GM15510 (cell line): ENCODE measurements at regions not wholly inside any gene's neighbourhood (a gene's known extent, or its start where the extent isn't known, plus 50 kb on each side); places are given as distances from the start of the nearest gene placed in this dataset.

Experiments
- POLR2A ChIP-seq: IDR thresholded peaks from 3 replicates; pipeline ENCODE4 v1.6.1; 2011; ENCODE audit warnings: borderline replicate concordance; ENCODE audit not compliant: insufficient read length; ENCODE audit errors: extremely low read depth

DNA sequence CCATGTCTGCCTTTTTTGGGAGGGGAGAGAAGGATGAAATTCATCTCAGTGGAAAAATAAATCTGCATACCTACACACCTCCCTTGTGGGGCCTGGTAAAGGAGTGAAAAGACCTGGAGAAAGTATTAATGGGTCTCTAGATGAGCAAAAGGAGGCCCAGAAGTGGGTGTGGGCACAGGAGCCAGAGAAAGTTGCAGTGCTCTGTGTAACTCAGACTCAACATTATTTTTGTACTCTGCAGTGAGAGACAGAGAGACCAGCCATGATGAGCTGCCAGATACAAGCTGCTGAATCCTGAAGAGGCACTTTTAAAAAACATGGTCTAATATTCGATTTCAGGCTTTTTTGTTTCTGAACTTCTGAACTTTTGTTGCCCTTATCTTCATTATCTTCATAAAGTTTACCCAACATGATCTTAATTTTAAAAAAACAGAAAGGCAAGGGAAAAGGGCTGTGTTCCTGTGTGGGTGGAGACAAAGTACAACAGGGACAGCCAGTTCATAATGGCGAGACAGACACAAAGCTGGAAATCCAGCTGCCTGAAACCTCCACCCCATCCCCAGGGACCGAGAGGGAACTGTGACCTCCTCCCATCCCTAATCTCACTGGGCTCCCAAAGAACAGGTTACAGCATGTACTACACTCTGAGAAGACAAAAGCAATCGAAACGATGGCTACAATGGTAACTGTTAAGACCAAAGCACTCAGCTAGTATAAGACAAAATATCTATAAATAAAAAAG lies 77.2 kb downstream of the KLF12 start:
- TF ChIP-seq POLR2A, result no peak

DNA sequence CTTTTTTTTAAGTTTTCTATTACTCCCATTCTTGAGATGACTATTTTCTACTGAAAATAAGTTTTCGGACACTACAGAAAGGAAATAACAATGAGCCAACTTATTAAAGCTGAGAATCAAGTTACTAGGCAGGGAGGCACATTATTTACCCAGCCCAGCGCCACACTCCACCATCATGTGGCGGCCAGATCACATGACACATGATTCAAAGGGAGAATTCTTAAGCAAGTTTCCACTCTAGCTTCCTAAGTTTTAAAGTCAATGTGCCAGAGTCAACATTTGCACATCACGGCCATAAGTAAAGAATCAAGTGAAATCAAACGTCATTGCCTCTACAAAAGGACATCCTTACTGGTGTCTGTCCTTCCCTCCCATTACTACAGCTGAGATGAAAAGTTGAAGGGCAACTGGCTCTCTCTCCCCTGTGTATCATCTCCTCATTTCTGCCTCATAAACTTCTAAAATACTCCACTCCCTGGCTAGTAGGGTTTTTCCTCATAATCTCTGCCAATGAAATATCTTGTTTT lies 81.7 kb downstream of the KLF12 start:
- TF ChIP-seq POLR2A, result no peak

DNA sequence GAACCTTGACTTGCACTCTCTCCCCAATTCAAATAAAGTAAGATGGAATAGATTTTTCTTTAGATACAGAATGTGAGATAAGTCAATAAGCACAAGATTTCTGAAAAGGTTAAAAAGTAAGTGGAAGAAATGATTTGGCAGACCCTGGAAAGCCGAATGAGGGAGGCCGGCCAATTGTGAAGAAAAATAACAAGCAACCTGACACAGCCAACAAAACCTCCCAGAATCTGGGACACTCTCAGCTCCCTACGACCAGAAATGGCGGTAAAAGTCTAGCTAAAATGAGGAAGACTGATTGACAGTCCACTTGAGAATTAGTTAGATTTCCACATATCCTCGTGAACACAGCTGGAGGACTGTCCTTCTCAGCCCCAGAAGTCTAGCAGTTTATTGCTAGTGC lies 85.4 kb downstream of the KLF12 start:
- no peak for TF ChIP-seq POLR2A

DNA sequence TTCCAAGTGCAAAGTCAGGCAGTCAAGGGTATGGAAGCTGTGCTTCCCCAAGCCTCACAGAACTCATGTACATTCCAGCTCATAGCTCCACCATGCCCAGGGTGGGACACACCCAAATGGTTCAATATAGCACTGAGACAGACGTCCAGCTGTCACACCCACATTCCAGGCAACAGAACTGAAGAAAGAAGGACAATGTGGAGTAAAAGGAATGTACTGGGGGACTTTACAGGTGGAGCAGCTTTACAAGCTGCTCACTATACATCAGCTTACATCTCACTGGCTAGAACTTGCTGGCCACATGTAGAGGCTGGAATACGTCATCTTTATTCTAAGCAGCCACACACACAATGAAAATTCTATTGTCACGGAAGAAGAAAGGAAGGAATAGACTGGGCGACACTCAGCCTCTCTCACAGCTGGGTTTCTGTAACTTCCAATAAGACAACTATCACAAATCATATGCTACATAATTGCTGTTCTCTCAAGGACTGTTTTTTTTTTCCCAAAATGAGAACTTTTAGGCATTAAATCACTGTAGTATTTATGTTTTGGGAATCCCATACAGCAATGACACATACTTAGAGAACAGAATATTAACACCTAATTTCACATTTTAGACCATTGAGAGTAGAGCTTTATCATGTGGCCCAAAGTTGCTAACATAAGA lies 86.1 kb downstream of the KLF12 start:
- TF ChIP-seq POLR2A, result no peak

DNA sequence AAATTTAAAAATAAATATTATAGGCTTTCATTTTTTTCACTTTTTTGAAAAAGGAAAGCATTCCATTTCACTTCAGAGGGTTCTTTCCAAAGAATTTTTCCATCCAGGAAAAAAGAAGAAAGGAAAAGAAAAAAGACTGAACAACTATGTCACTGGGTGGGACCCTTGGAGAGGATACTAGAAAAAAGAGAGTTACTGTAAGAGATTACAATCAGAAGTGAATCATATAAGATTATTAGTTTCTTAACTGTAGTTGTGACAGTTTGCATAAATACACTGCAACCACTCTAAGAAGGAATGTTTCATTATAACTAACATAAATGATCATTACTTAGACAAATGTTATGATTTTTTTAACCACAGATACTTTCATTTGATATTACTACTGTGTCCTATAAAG lies 87.8 kb downstream of the KLF12 start:
- TF ChIP-seq POLR2A, result no peak

DNA sequence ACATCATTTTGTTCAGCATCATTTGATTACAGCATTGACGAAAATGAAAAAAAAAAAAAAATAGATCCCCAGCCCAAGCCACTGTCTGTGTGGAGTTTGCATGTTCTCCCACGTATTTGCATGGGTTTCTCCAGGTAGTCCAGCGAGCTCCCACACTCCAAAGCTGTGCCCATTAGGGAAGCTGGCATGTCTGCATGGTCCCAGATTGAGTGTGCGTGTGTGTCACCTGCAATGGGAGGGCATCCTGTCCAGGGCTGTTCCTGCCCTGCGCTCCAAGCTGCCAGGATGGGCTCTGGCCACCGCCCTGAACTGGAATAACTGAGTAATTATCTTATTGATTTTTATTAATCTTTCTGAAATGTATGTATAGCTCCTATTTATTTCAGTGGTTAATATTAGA lies 88.6 kb downstream of the KLF12 start:
- TF ChIP-seq POLR2A, result no peak

DNA sequence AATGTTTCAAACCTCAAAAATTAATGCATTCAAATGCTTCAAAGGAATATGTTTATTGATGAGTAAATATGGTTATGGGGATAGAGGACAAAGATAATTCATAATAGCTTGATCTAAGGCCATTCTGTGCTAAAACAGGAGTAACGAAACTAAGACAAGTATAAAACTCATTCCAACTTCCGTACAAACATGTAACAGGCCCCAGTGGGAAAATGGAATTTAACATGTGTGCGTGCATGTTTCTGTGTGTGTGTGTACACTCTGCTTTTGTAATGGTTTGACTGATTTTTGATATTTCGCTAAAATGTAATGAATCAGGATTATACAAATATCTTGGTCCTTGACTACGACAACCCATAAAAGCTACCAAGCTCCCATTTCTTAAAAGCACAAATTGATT lies 91.0 kb downstream of the KLF12 start:
- TF ChIP-seq POLR2A, result no peak

DNA sequence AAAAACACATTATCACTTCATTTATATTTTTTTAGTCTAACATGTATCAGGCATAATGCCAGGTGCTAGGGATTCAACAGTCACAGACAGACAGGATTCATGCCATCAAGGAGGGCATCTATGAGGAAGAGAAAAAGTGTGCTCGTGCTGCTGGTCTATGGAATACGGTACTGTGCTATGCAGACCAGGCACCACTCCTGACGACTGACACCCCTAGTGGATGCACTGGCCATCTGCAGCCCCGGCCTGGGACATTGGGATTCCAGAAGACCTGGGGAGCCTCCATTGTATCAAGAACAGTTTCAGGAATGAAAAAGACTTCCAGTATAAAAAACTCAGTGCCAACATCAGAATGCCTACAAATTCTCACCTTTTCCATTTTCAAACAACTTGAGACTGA lies 94.0 kb downstream of the KLF12 start:
- TF ChIP-seq POLR2A, result no peak

DNA sequence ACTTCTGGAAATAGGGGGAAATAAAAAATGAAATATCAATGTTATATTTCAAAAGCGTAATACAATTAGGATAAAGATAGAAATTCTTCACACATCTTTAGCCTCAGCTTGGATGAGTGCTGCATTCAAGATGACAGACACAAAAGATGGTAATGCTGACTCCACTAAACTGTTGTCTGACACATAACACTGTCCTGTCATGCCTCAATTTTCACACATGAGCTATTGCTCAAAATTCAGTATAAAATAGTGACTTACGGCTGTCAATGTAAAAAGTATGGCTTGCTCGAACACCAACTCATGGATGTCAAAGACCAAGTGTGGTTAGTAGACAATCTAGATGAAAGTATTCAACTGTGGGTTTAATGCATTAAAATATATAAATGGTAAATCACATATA lies 94.5 kb downstream of the KLF12 start:
- no peak for TF ChIP-seq POLR2A

DNA sequence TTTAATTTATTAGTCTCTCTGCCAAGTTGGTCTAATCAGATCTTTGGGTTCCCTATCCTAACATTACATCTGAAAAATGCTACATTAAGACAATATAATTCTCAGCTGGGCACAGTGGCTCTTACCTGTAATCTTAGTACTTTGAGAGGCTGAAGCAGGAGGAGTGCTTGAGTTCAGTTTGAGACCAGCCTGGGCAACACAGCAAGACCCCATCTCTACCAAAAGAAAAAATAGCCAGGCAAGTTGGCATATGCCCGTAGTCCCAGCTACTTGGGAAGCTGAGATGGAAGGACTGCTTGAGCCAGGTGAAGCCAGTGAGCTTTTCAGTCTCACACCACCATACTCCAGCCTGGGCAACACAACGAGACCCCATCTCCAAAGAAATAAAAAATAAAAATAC lies 95.0 kb downstream of the KLF12 start:
- TF ChIP-seq POLR2A, result no peak

DNA sequence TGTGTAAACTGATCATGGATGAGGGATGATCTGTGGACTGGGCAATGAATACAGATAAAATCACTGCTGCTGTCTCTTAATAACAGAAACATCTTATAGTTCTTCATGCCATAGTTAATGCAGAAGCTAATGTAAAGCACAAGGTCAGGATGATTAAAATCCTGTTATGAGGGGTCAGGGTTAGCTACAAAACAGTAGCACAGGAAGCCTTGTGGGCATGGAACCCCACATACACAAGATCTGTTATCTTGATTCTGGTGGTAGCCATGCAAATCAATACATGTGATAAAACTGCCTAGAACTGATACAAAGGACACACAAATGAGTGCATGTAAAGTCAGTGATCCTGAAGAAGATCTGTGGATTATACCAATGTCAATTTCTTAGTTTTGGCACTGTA lies 96.4 kb downstream of the KLF12 start:
- TF ChIP-seq POLR2A, result no peak

DNA sequence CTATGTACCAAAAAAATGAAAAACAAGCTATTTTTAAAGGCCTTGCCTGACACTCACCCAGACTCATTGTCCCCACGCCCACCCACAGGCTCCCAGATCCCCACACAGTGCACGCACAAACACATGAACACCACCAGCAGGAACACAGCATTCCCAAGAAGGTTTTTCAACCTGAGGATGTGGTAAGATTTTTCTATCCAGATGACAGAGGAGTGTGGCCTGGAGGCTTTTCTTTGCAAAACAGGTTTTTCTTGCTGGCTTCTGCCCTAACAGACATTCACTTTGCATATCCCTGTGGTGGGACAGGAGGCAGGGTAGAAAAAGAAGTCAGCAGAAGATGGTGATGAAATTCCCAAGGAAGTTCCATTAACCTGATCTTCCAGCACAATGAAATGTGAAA lies 97.8 kb downstream of the KLF12 start:
- TF ChIP-seq POLR2A, result no peak

DNA sequence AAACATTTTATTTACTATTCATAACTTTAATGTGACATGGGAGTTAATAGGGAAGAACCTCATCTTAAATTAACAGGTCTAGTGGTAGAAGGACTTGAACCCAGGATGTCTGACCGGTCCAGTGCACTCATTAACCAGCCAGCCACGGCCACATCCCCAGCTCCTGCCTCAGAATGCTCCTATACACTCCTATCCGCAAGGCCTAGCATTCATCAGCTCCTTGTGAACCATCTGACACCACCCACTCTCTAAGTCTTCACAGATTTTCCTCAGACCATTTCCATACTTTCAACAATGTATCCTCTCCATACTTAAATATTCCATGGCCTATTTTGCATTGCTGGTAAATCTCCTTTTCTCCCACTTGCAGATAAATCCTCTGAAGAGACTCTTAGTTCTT lies 98.3 kb downstream of the KLF12 start:
- TF ChIP-seq POLR2A, result no peak

DNA sequence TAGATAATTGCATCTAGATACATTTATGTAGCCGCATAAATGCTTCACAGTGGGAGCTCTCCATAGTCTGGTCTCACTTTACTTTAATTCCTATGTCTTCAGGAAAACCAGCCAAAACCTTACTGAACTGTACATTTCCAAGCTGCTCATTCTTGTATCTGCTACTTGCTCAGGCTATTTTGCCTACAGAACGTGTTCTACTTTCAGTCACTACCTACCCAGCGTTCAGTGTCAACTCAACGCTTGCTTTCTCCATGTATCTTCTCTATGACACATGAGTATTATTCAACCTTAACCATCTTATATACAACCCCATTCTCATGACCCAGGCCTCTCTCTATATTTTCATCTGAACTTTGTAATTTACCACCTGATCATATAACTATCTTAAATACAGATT lies 101.9 kb downstream of the KLF12 start:
- no peak for TF ChIP-seq POLR2A

DNA sequence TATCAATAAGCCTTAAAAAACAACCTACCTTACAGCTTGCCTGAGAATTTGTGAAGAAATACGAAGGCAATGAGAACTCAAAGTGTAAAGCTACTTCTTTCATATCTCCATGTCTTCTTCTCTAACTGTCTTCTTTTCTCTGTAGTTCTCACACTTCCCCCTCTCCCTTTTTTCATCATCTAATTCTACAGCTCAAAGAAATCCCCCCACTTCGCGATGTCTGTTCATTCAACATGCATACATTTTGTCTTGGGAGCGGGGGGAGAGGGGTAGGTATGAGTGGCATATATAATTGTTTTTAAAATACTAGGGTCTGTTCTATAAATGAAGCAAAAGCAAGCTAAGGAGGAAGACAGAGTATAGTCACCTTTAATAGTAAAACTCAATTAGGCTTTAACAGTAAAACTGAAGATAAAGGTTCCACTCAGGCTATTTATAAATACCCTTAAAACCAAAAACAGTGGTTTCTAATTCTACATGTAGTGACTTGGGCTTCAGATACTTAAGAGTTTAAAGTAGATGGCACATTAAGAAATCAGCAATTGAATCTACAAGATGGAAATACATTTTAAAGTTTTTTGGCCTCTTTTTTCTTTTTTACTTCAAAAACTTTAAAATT lies 106.9 kb downstream of the KLF12 start:
- TF ChIP-seq POLR2A, result no peak

DNA sequence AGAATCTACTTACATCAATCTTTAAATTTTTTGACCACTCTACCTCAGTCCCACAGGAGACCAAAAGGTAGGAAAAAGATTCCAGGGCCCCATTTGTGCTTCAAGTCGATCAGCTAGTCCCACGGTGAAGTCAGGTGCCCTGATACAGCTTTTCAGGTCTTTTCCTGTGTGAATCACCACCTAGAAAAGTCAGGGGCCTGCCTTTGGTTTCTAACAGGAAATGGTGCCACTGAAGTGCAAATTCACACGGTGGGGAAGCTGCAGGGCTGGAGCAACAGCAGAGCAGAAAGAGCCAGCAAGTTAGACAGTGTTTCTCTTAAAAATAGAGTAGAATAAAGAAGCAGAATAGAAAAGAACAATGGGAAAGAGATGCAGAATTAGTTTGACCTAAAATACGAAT lies 107.5 kb downstream of the KLF12 start:
- TF ChIP-seq POLR2A, result peak; percentile 40
